Ishikawa (cell line): ENCODE measurements at regions not wholly inside any gene's neighbourhood (a gene's known extent, or its start where the extent isn't known, plus 50 kb on each side); places are given as distances from the start of the nearest gene placed in this dataset.

ENCODE experiments used
- CEBPB ChIP-seq: IDR thresholded peaks from 2 replicates; pipeline ENCODE4 v1.6.1; 2012
- EGR1 ChIP-seq: IDR thresholded peaks from 2 replicates; pipeline ENCODE4 v1.6.1; 2012
- EP300 ChIP-seq: IDR thresholded peaks from 2 replicates; pipeline ENCODE4 v1.6.1; 2012; ENCODE audit warnings: borderline replicate concordance
- RAD21 ChIP-seq: IDR thresholded peaks from 2 replicates; pipeline ENCODE4 v1.6.1; 2012; ENCODE audit warnings: low read depth
- USF1 ChIP-seq: IDR thresholded peaks from 2 replicates; pipeline ENCODE4 v1.6.1; 2012
- ZBTB7A ChIP-seq: IDR thresholded peaks from 2 replicates; pipeline ENCODE4 v1.6.1; 2012; ENCODE audit warnings: low read depth

- TF ChIP-seq ZBTB7A, result no peak
- no peak for TF ChIP-seq RAD21
- no peak for TF ChIP-seq USF1
- no peak for TF ChIP-seq CEBPB
- TF ChIP-seq EGR1, result no peak
- no peak for TF ChIP-seq EP300
These were observed 203.9 kb upstream of the MARCKS start for GRCh38 chr6:113653275-113653674.
